OCI-LY1 (cell line): ENCODE measurements at regions not wholly inside any gene's neighbourhood (a gene's known extent, or its start where the extent isn't known, plus 50 kb on each side); places are given as distances from the start of the nearest gene placed in this dataset.

Experiments used
- H2AFZ ChIP-seq: fragments of 200-600 bp; sonication (generic), shearing (Covaris generic); 2 replicates; pipeline ENCODE4 v1.6.0; 2014; ENCODE audit warnings: antibody characterized with exemption, mild to moderate bottlenecking, low read length
- H3F3A ChIP-seq: fragments of 200-600 bp; sonication (generic), shearing (Covaris generic); 2 replicates; pipeline ENCODE4 v1.6.0; 2014; ENCODE audit warnings: mild to moderate bottlenecking, antibody characterized with exemption, low read length, moderate library complexity; ENCODE audit not compliant: insufficient read depth
- H3K27ac ChIP-seq: fragments of 200-600 bp; sonication (generic); 2 replicates; pipeline ENCODE4 v1.5.1; 2014; ENCODE audit warnings: low read length, mixed run types, mild to moderate bottlenecking, low read depth; ENCODE audit not compliant: poor library complexity, severe bottlenecking
- H3K27me3 ChIP-seq: fragments of 200-600 bp; sonication (generic); 2 replicates; pipeline ENCODE4 v1.6.0; 2014; ENCODE audit warnings: antibody characterized with exemption, mild to moderate bottlenecking, low read length, moderate library complexity; ENCODE audit not compliant: insufficient read depth
- H3K36me3 ChIP-seq: fragments of 200-600 bp; sonication (generic); 2 replicates; pipeline ENCODE4 v1.6.1; 2014; ENCODE audit warnings: mild to moderate bottlenecking, antibody characterized with exemption, low read length, moderate library complexity, mixed read lengths; ENCODE audit not compliant: insufficient read depth
- H3K4me1 ChIP-seq: fragments of 200-600 bp; sonication (generic); 2 replicates; pipeline ENCODE4 v1.5.1; 2014; ENCODE audit warnings: mild to moderate bottlenecking, low read length, moderate library complexity; ENCODE audit not compliant: insufficient read depth, severe bottlenecking
- H3K4me2 ChIP-seq: fragments of 200-600 bp; sonication (generic), shearing (Covaris generic); 2 replicates; pipeline ENCODE4 v1.6.1; 2014; ENCODE audit warnings: low read length
- H3K4me3 ChIP-seq: fragments of 200-600 bp; sonication (generic); 2 replicates; pipeline ENCODE4 v1.5.1; 2014; ENCODE audit warnings: low read length, low read depth, mild to moderate bottlenecking, mixed read lengths; ENCODE audit not compliant: poor library complexity, severe bottlenecking
- H3K79me2 ChIP-seq: fragments of 200-600 bp; shearing (Covaris generic); 2 replicates; pipeline ENCODE4 v1.6.1; 2016; ENCODE audit warnings: mixed run types, low read length, mixed read lengths; ENCODE audit not compliant: insufficient read depth
- H3K9ac ChIP-seq: fragments of 200-600 bp; sonication (generic), shearing (Covaris generic); 2 replicates; pipeline ENCODE4 v1.6.1; 2014; ENCODE audit warnings: mild to moderate bottlenecking, low read length, mixed read lengths
- H3K9me2 ChIP-seq: fragments of 200-600 bp; sonication (generic), shearing (Covaris generic); 2 replicates; pipeline ENCODE4 v1.6.1; 2014; ENCODE audit warnings: low read depth, mild to moderate bottlenecking, low read length, mixed read lengths
- H3K9me3 ChIP-seq: fragments of 200-600 bp; shearing (Covaris generic); 2 replicates; pipeline ENCODE4 v1.6.1; 2014; ENCODE audit warnings: low read length, mixed read lengths
- H4K20me1 ChIP-seq: fragments of 200-600 bp; sonication (generic), shearing (Covaris generic); 2 replicates; pipeline ENCODE4 v1.6.0; 2016; ENCODE audit warnings: mild to moderate bottlenecking, low read length; ENCODE audit not compliant: insufficient read depth
- EZH2 ChIP-seq: fragments of 200-600 bp; sonication (generic), shearing (Covaris generic); IDR thresholded peaks from 2 replicates; pipeline ENCODE4 v1.8.0; 2017; ENCODE audit warnings: borderline replicate concordance, mixed run types, mild to moderate bottlenecking, antibody characterized with exemption, low read length, moderate library complexity, mixed read lengths
- TF ChIP-seq, protein P1 (sequence below): fragments of 200-600 bp; sonication (generic), shearing (Covaris generic); IDR thresholded peaks from 2 replicates; pipeline ENCODE4 v1.5.1; 2017; ENCODE audit warnings: mild to moderate bottlenecking, antibody characterized with exemption, low read length, moderate library complexity, mixed read lengths

DNA sequence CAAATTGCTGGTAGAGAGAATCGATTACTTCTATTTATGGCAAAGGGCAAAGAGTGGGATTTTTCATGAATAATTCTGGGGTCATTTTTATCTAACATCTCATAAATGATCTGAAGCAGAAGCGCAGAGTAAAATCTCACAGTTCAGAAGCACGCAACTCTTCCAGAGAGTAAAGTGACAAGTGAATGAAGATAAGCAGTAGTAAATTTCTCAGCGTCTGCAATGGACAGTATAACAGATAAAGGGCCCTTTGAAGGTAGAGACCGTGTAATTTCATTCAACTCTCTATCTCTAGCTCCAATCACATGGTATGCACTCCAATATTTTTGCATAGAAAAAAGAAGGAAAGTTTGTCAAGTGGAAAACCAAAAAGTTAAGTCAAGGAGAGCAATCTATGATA lies 521.1 kb upstream of the NECTIN3 start:
- H3K27me3 ChIP-seq, result no peaks in the 10 kb centered on the region
- no peaks in the 10 kb centered on the region for H3K79me2 ChIP-seq
- TF ChIP-seq EZH2, result no peak
- TF ChIP-seq, protein P1, sequence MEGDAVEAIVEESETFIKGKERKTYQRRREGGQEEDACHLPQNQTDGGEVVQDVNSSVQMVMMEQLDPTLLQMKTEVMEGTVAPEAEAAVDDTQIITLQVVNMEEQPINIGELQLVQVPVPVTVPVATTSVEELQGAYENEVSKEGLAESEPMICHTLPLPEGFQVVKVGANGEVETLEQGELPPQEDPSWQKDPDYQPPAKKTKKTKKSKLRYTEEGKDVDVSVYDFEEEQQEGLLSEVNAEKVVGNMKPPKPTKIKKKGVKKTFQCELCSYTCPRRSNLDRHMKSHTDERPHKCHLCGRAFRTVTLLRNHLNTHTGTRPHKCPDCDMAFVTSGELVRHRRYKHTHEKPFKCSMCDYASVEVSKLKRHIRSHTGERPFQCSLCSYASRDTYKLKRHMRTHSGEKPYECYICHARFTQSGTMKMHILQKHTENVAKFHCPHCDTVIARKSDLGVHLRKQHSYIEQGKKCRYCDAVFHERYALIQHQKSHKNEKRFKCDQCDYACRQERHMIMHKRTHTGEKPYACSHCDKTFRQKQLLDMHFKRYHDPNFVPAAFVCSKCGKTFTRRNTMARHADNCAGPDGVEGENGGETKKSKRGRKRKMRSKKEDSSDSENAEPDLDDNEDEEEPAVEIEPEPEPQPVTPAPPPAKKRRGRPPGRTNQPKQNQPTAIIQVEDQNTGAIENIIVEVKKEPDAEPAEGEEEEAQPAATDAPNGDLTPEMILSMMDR, result no peak
- no peaks in the 10 kb centered on the region for H3K9me3 ChIP-seq
- no peak overlapping the region for H3K4me3 ChIP-seq
- H3K9ac ChIP-seq, result no peak overlapping the region
- no peak overlapping the region for H3K27ac ChIP-seq
- H3K4me1 ChIP-seq, result no peaks in the 10 kb centered on the region
- H3F3A ChIP-seq, result no peaks in the 10 kb centered on the region
- H4K20me1 ChIP-seq, result no peaks in the 10 kb centered on the region
- H3K9me2 ChIP-seq, result no peaks in the 10 kb centered on the region; the same call in 1 of the 2 replicates
- no peaks in the 10 kb centered on the region for H3K36me3 ChIP-seq
- H3K4me2 ChIP-seq, result no peak overlapping the region
- H2AFZ ChIP-seq, result no peak overlapping the region

DNA sequence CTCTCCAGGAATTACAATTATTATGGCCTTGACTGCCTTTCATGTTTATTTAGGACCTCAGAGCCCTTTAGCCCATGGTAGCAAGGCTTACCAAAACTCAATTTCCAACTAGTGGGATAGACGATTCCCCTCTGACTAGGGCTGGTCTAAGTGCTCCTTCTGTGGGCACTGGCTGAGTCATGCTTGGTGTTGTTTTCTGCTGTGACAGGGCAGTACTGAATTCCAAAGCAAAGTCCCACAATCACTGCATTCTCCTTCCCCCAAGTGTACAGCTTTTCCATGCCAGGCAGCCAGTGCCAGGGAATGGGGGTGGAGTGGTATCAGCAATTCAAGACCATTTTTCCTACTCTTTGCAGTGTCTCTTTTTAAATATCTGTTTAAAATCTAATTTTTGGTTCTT lies 509.0 kb upstream of the NECTIN3 start:
- Histone ChIP-seq H3K36me3 (no peaks in the 10 kb centered on the region), H3K27me3 (no peaks in the 10 kb centered on the region), H3K79me2 (no peaks in the 10 kb centered on the region), H3K9ac (no peak overlapping the region), H2AFZ (no peak overlapping the region), H3K9me2 (no peaks in the 10 kb centered on the region), H3K4me2 (no peak overlapping the region), H3K4me1 (no peaks in the 10 kb centered on the region), H3K9me3 (no peaks in the 10 kb centered on the region), H3F3A (no peaks in the 10 kb centered on the region), H4K20me1 (no peaks in the 10 kb centered on the region), H3K4me3 (no peak overlapping the region), H3K27ac (no peak overlapping the region)
- no peak for TF ChIP-seq EZH2
- TF ChIP-seq, protein P1, result no peak

DNA sequence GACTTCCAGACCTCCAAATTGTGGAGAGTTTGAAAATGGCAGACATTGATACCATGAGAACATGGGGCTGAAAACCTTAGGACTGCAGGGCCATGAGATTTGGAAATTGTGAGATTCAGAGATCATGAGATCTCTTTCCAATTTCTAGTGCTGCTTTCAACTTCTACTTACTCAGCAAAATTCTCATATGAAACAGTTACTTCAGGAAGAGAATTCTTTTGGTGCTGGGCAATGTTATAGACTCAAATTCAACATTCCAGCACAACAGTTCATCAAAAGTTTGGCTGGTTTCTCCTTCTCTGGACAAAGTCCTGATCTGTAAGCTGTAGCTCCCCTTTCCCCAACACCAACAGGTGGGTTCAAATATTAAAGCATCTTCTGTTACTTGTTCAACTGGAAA lies 506.9 kb upstream of the NECTIN3 start:
- no peaks in the 10 kb centered on the region for H3K27me3 ChIP-seq
- no peaks in the 10 kb centered on the region for H3K9me3 ChIP-seq
- no peaks in the 10 kb centered on the region for H3F3A ChIP-seq
- H3K4me2 ChIP-seq, result no peak overlapping the region
- TF ChIP-seq, protein P1, result no peak
- TF ChIP-seq EZH2, result no peak
- H3K9ac ChIP-seq, result no peak overlapping the region
- H3K27ac ChIP-seq, result no peak overlapping the region
- no peaks in the 10 kb centered on the region for H3K4me1 ChIP-seq
- H4K20me1 ChIP-seq, result no peaks in the 10 kb centered on the region
- H3K79me2 ChIP-seq, result no peaks in the 10 kb centered on the region
- H3K4me3 ChIP-seq, result no peak overlapping the region
- no peaks in the 10 kb centered on the region for H3K36me3 ChIP-seq
- H2AFZ ChIP-seq, result no peak overlapping the region
- no peaks in the 10 kb centered on the region for H3K9me2 ChIP-seq
